Stimulated activated naive CD4-positive, alpha-beta T cell (primary cell): ENCODE measurements at regions not wholly inside any gene's neighbourhood (a gene's known extent, or its start where the extent isn't known, plus 50 kb on each side); places are given as distances from the start of the nearest gene placed in this dataset.
"Not testable (repeated sequence)": the region's sequence is repeated elsewhere in the genome, so short reads cannot be mapped to it uniquely, and the experiment has no call there.

ENCODE experiments used
- DNase-seq, 6 experiments: peaks; one replicate each; lab custom pipeline; 2025; lab: John Stamatoyannopoulos, UW

DNA sequence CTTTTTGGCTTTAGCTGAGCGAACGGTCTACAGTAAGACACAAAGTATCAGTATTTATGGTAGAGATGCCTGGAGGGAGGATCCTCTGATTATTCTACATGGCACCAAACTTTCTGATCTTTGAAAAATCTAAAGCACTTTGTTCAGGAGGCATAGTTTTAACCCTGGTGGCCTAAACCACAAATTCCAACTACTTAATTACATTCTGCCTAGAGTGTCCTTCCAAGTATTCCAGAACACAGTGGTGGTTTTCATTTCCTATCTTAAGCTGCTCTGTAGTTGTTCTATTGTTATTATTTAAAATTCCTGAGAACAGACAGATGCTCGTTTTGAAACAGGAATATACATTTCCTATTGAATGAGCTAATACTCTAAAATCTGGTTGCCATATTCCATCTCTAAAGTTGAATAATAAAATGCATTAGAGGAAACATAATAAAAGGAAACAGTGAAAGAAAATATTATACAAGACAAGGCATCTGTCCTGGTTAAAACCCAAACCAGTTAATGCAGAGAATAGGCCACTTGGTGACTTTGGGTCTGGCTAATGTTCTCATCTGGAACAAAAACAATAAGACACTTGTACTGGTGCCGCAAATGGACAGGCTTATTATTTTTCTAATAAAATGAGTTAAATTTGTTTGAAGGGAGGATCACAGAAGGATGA lies 657.4 kb downstream of the SPRY1 start:
- DNase-seq: no peak

DNA sequence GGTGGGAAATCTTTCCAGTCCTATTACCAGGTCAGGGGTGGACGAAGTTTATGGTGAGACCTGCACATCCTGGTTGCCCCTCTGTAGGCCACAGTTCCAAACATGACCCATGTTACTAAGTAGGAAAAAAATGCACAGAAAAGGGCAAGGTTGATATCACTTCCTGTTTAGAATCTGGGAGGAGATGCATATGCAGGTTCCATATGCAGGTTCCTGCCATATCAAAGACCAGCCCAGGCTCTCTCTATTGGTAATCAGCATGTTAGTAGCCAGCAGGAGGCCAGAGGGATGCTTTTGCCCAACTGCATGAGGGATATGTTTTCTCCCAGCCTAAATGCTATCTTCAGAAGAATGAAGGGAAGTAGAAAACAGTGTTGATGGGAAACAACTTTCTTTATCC lies 657.2 kb downstream of the ANKRD50 start:
- DNase-seq: no peak

DNA sequence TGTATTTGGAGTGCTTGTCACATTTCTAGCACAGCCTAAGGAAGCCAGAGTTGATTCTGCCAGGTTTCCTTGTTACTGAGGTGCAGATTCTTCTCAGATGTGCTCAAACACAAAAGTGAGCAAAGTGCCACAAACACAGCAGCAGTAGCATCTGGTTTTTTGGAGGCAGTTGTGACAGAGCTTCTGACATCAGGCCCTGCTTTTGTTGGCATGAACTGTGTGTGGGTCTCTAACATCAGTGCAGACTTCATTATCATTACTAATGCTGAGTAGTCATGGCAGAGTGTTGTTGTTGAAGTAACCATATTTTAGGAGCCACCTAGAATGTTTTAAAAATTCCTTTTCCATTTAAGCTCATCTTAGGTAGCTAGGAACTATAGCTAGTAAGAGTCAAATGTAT lies 656.6 kb downstream of the ANKRD50 start:
- no peak for DNase-seq

DNA sequence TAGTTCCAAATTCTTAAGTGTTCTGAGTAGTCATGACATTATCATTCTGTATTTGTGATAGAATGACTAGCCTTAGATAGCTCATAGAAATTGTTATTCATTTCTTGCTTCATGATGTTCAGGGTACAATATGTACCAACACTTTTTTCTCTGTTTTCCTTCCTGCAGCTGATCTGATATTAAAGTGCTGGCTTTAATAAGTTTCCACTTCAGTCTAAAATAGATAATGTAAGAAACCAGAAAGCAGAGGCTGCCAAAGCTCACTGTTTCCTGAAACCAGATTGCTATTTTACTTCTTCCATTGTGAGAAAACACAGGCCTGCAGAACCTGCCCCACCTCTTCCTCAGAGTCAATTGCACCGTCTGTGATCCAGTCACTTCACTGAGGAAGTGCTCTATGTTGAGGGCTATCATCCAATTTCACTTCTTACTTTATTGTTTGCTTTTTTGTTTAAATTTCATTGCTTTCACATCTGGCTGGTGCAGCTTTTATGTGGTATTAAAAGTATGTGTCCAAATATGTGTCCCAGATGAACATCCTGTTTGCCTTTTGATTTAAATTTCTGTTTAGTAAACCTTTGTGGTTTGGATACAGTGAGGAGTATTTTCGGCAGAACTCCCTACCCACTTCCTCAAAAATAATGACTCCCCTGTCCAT lies 652.1 kb downstream of the ANKRD50 start:
- DNase-seq: no peak

DNA sequence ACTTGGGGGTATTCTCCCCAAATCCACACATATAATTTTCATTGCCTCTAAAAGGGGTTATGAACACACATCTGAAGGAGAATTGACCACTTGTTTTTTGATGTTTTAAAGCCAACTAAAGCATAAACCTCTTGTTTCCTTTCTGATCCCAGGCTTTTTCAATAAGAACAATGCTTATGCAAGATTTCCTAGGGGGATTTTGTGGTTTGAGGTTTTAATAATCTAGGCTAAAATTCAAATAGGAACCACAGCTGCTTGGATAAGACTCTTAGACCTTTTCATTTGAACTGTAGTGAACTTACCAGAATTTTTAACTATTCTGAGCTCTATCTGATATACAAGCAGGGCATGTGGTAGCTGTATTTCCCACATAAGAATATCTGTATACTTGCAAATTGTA lies 651.1 kb downstream of the ANKRD50 start:
- no peak for DNase-seq

DNA sequence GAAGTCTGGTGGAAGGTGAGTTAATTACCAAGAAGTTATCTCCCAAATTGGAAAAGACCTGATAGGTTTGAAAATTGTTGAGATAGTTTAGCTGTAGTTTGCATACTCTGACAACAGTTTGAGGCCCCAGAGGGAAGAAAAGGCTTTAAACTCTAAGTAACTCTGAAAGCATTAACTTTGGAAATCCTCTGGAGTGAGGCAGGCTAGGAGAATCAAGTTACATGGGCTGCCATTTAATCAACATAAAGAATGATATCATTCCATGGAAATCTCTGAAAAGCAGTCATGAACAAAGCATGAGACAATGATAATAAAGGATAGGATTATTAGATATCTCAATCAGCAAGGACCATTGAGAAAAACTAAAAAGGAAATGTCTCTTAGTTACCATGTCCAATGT lies 647.1 kb downstream of the ANKRD50 start:
- DNase-seq: no peak

DNA sequence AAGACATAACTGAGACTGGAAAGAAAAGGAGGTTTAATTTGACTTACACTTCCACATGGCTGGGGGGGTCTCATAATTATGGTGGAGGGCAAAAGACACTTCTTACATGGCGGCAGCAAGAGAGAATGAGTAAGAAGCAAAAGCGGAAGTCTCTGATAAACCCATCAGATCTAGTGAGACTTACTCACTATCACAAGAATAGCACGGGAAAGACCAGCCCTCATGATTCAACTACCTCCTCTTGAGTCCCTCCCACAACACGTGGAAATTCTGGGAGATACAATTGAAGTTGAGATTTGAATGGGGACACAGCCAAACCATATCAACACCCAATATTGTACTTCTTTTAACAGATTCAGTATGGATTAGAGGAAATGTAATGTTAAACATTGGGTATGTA lies 646.6 kb downstream of the ANKRD50 start:
- DNase-seq: no peak

DNA sequence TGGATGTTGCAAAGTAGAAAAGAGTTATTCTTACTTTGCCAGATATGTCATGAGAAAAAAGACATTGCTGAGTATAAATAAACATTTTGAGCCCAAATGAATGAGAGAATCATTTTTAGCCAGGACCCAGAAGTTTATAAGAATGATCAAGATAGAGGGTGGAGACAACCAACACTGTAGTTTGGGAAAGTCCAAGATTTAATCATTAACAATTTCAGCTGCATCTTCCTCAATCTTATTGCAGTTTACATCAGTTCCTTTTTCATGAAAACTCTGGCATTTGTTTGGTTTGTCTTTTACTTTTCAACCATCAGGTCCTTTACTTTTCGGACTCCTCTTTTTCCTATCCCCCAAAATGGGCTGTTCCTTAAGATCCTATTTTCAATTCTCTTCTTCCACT lies 645.9 kb downstream of the ANKRD50 start:
- DNase-seq: no peak

DNA sequence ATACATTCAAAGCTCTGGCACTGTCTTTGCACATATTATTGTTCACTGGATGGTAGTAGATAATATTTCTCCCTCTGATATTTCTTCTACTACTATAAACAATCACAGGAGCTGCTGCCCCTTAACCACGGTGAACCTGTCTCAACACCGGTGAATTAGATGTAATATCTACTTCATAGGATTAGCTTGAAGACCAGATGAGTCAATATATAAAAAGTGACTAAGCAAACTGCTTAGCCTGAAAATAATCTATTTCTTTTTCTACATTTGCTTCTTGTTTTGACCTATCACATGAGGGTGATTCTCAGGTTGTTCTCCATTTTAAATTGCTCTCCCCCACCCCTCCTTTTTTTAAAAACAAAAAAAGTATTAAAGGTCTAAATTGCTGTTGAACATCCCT lies 645.5 kb downstream of the ANKRD50 start:
- DNase-seq: no peak

DNA sequence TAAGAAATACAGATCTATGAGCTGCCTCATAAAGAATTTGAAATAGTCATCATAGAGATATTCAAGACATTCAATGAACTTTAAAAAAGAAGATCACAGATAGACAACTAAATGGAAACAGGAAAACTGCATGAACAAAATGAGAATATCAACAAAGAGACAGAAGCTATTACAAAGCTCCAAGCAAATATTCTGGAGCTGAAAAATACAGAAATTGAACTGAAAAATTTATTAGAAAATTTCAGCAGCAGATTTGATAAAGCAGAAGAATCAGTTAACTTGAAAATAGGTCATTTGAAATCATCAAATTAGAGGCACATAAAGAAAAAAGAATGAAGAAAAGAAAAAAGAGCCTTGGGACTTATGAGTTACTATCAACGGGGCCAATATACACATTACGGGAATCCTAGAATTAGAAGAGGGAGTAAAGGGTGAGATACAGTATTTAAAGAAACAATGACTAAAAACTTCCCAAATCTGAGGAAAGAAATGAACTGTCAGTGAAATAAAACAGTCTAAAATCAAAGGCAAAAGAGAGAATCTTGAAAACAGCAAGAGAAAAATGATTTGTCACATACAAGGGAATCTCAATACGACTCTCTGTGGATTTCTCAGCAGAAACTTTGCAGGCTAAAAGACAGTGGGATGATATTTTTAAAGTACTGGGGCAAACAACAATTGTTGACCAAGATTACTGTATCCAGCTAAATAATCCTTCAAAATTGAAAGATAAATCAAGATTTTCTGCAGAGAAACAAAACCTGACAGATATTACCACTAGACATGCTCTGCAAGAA lies 641.6 kb downstream of the ANKRD50 start:
- no peak for DNase-seq

DNA sequence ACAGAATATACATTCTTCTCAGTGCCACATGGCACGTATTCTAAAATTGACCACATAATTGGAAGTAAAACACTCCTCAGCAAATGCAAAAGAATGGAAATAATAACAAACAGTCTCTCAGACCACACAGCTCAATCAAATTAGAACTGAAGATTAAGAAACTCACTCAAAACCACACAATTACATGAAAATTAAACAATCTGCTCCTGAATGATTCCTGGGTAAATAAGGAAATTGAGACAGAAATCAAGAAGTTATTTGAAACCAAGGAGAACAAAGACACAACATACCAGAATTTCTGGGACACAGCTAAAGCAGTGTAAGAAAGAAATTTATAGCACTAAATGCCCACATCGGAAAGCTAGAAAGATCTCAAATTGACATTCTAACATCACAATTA lies 637.3 kb downstream of the ANKRD50 start:
- DNase-seq: not testable (repeated sequence)

DNA sequence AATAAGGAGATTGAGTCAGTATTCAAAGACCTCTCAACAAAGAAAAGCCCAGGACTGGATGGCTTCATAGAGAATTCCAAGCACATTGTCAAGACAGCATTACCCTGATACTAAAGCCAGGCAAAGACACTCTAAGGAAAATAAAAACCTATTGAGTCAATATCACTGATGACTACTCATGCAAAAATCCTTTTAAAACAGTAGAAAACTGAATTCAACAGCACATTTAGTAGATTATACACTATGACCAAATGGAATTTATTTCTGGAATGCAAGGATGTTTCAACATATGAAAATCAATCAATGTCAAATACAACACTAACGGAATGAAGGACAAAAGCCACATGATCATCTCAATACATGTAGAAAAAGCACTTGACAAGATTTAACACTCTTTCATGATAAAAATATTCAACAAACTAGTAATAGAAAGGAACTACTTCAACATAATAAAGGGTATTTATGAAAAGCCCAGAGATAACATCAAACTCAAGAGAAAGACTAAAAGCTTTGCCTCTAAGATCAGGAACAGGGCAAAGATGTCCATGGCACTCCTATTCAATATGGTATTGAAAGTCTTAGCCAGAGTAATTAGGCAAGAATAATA lies 633.3 kb downstream of the ANKRD50 start:
- DNase-seq: no peak

DNA sequence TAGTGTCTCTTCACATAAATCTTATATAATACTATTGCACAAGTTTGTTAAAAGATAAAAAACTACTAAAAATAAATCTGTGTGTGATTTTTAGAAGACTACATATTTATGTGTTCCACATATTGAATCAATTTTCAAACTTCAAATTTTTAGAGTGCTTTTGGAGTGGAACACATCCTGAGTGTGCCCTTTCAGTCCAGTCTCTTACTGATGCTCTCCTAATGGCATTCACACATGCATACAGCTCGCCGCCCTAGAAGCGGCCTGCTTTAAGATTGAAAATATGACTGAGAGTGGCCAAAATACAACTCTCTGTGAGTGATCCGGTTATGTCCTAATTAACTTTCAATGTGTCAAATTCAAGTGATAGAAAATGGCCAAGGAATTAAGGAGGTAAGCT lies 628.8 kb downstream of the ANKRD50 start:
- DNase-seq: no peak

DNA sequence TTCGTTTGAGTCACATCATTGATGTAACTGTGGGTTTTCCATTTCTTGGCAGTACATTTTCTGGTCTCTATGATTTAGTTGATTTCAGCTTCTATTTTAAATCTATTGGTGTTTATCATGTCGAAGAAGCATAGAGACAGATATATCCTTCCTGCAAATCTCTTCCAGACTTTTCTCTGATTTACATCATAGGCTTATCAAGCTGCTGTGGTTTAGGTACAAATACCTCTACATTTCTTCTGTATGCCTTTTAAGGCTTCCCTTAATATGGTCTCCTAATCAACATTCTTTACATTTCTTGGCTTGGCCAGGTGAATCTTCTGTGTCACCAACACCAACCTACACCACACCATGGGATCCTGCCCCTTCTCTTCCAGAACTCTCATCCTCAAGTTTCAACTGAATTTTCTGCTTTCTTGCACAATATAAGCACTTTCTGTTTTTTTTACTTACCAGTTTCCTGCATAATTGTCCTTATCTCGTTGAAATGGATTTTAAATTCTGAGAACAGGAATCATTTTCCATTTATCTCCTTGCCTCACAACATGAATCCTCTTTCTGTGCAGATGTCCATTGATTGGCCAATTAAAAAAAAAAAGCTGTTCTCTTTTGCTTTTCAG lies 626.9 kb downstream of the ANKRD50 start:
- no peak for DNase-seq

DNA sequence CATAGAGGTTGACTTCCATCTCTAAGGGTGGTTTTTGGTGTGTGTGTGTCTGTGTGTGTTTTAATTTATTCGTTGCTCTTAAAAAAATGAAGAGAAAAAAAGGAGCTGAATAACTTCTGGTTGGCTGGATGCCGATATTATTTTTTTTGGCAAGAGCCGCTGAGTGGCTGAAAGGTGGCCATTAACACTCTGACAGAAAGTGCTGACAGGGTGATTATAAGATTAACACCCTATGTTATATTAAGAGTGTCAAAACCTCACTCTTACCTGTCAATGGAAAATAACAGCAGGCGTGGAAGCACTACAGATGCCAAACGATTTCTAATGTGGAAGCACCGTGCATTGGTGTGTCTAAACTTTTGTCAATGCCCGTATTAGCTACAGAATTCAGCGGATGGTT lies 622.5 kb downstream of the ANKRD50 start:
- no peak for DNase-seq

DNA sequence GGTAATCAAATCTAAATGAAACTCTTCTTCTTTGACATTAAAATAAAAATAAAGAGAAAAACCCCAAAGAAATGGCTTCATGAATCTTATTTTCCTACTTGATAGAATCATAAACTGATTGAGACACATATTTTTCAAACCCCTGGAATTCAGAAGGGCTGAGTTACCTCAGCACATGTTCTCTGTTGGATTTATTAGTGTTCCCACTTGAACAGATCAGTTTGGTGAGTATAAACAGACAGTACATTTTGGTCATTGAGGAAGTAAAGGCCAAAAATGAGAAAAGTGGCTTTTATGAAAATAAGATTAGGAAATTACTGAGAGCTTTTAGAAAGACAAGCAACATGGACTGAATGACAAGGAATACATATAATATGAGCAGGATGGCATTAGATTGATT lies 620.4 kb downstream of the ANKRD50 start:
- DNase-seq: no peak

DNA sequence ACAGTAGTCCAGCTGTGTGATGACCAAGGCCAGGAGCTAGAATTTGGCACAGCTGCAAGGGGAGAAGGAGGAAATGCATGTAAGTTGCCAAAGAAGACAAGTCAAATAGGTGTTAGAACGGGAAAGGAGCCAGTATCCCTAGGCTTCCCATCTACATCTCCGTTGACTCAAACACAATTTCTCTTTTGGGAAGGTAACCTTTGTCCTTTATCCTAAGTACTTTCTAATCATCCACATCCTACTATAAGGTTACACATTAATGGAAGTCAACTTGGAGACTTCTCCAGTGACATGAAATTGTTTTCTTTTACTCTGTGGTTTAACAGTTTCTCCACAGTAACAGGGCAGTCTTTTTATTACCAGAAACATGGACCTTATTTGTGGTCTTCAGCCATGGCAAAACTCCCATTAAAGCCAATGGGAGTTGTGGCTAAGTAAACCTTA lies 620.0 kb downstream of the ANKRD50 start:
- DNase-seq: no peak

DNA sequence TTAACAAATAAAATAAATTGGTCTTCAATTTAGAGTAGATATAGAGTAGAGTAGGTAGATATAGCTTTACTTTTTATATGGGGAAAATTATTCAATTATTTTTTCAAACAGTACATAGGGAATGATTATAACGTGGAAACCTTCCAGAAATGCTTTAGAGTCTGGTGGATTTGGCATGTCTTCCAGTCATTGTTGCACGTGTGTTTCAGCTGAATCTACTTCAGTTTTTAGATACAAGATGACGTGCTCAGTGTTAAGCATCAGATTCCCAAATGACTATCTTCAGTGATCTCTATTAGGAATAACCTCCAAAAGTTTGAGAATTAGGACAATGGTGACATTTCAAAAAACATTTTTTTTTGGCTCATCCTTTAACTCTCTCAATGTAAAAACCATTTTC lies 616.9 kb downstream of the ANKRD50 start:
- DNase-seq: no peak

DNA sequence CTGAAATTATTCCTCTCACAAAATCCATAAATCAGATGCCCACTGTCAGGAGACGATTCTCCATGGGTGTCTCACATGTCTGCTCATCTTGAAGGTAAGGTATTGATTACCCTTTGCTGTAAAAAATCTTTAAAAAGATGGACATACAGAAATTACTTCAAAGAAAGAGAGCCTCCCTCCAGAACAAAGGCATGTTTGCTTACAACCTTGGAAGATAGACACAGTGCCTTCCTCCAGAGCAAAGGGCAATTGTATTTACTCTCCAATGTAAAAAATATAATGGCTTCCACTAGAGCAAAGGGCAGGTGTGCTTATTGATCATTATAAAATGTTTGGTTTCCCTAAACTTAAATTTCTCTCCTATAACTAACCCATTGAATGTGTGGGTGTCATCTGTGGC lies 616.2 kb downstream of the ANKRD50 start:
- no peak for DNase-seq

DNA sequence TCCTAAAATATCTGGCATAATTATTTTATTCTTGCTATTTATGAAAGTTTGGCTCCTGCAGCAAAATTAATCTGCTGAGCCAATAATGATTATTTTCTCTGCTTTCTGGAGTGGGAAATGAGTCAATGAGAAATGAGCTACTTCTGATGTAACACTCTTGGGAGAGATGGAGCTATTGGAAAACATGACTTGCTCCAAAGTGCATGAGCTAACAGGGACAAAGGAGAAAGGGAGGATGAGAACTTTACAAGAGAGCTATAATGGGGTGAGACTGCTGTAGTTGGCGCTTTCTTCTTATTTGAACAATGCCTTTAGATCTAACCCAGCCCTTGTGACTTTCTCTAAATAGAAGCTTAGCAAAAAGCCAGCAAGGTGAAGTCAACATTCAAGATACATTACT lies 615.1 kb downstream of the ANKRD50 start:
- no peak for DNase-seq

DNA sequence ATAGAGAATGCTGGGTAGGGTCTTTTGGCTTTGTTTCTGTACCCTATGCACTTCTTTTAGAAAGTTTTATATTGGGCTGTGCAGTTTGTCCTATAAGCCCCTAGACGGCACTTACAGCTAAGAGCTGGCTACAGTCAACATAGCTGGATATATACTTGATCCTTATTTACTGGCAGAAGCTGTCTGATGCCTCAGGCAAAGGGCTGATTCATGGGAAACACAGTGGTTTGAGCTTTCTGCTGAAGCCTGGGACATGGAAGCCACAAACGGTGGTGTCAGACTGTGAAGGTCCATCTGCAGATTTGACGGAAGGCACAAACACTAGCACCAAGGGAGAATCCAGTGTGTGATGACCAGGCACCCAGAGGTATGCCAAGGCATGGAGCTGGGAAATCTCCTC lies 608.4 kb downstream of the ANKRD50 start:
- DNase-seq: no peak

DNA sequence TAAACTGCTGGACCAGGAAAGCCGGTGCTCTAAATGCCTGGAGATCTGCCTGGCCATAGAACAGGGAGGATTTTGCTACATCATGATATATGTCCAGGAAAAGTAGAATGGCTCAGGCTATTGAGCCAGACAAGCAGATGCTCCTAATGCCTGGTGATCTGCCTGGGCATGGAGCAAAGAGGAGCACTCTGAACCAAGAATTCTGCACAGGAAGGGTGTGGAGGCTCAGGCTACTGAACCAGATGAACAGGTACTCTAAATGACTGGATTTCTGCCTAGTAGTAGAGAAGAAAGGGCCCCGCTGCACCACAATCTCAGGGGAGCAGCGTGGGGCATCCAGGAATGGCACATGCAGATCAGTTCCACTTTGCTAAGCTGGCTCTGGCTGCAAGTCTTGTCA lies 607.9 kb downstream of the ANKRD50 start:
- no peak for DNase-seq
